ENCODE measurements at regions not wholly inside any gene's neighbourhood (a gene's known extent, or its start where the extent isn't known, plus 50 kb on each side); places are given as distances from the start of the nearest gene placed in this dataset.

DNA sequence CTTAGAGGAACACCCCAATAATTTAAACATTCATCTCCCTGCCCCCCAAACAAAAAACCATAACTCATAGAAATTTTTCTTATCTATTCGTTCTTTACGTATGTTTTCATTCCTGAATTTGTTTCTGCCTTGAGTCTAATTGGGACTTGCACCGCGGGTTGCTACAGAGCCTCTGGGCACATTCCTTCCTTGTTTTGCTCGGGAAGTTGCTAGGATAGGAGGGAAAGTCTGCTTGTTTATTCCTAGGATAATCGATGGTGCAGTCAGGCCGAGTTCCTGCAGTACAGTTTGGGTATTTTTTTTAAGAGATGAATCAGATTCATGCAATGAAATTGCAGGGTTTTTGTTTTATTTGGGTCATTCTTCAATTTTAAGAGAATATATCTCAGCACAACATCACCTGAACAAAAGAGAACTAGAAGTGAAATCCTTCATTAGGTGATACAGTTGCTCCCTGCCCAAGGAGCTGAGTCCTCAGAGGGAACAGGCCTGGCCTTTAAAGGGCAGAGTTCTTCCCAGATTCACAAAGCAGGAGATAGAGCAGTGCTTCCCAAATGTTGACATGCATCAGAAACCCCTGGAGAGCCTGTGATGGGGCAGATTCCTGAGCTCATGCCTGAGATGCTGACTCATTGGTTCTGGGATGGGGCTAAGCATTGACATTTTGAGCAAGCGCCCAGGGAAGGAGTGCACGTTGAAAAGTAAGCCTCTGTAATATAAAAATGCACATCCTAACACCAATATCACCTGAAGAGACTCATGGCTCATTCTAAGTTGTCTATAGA is 114.9 kb upstream of the FAM9B start:
- Histone ChIP-seq H3K79me2 (replicated peaks; ENCODE audit: insufficient read depth, low read length) (no peaks in the 10 kb centered on the region), H4K20me1 (ENCODE audit: insufficient read depth) (no peaks in the 10 kb centered on the region), H3K9me3 (ENCODE audit: low read length) (no peaks in the 10 kb centered on the region), H3K27me3 (ENCODE audit: insufficient read depth, low read depth, low read length) (no peaks in the 10 kb centered on the region), H3K36me3 (ENCODE audit: insufficient read depth, low read length) (no peaks in the 10 kb centered on the region), H3K27ac (ENCODE audit: low read length) (no peak overlapping the region), H3K4me3 (ENCODE audit: low read length) (no peak overlapping the region), H3K4me2 (ENCODE audit: low read length) (no peak overlapping the region), H3K9me2 (ENCODE audit: insufficient read depth, low read length) (no peaks in the 10 kb centered on the region), H3F3A (ENCODE audit: insufficient read depth, low read length, poor library complexity, severe bottlenecking) (no peaks in the 10 kb centered on the region), H2AFZ (ENCODE audit: low read depth, low read length) (no peak overlapping the region), H3K9ac (ENCODE audit: low read length) (no peak overlapping the region)
- TF ChIP-seq REST (IDR thresholded peaks at IDR 0.05; ENCODE audit: borderline replicate concordance) (no peak), POLR2AphosphoS5 (IDR thresholded peaks at IDR 0.05) (no peak), TAF1 (IDR thresholded peaks at IDR 0.05; ENCODE audit: low read depth) (no peak), SMC3 (conservative IDR thresholded peaks at IDR 0.05; ENCODE audit: poor library complexity) (no peak), EZH2 (IDR thresholded peaks at IDR 0.05; ENCODE audit: borderline replicate concordance, insufficient read depth, low read length, poor library complexity, severe bottlenecking) (no peak), MXI1 (conservative IDR thresholded peaks at IDR 0.05; ENCODE audit: poor library complexity, severe bottlenecking) (no peak), EP300 (conservative IDR thresholded peaks at IDR 0.05; ENCODE audit: poor library complexity, severe bottlenecking) (no peak), RAD21 (conservative IDR thresholded peaks at IDR 0.05) (no peak)
- TF ChIP-seq, protein P1, sequence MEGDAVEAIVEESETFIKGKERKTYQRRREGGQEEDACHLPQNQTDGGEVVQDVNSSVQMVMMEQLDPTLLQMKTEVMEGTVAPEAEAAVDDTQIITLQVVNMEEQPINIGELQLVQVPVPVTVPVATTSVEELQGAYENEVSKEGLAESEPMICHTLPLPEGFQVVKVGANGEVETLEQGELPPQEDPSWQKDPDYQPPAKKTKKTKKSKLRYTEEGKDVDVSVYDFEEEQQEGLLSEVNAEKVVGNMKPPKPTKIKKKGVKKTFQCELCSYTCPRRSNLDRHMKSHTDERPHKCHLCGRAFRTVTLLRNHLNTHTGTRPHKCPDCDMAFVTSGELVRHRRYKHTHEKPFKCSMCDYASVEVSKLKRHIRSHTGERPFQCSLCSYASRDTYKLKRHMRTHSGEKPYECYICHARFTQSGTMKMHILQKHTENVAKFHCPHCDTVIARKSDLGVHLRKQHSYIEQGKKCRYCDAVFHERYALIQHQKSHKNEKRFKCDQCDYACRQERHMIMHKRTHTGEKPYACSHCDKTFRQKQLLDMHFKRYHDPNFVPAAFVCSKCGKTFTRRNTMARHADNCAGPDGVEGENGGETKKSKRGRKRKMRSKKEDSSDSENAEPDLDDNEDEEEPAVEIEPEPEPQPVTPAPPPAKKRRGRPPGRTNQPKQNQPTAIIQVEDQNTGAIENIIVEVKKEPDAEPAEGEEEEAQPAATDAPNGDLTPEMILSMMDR (IDR thresholded peaks at IDR 0.05; ENCODE audit: poor library complexity, severe bottlenecking), result no peak

DNA sequence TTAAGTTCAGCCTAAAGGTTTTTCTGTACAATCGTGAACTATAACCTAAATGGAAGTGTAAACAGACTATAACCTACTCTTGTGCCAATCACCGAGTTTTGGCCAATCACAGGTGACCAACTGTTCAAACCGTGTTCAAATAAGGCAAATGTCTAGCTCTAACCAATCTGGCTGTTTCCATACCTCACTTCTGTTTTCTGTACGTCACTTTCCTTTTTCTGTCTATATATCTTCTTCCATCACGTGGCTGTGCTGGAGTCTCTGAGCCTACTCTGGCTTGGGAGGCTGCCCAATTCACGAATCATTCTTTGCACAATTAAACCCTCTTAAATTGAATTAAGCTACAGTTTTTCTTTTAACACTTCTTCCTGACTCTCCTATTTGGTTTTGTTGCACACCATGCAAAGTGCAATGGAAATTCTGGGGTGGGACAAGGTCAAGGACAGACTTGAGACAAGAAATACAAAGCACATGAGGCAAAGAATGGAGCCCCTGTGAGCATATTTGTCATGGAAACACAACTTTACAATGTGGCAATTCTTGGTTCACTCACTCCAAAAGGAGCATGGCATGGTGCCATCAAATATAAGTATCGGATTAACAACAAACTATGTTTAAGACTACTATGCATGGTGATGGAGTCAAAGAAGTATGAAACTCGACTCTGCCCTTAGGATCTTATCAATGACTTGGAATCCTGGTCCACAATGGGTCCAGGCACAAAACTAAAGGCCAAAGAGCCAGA is 115.7 kb upstream of the FAM9B start:
- Histone ChIP-seq H3K79me2 (replicated peaks; ENCODE audit: insufficient read depth, low read length) (no peaks in the 10 kb centered on the region), H2AFZ (ENCODE audit: low read depth, low read length) (no peak overlapping the region), H3K4me3 (ENCODE audit: low read length) (no peak overlapping the region), H3F3A (ENCODE audit: insufficient read depth, low read length, poor library complexity, severe bottlenecking) (no peaks in the 10 kb centered on the region), H3K27me3 (ENCODE audit: insufficient read depth, low read depth, low read length) (no peaks in the 10 kb centered on the region), H3K9ac (ENCODE audit: low read length) (no peak overlapping the region), H3K36me3 (ENCODE audit: insufficient read depth, low read length) (no peaks in the 10 kb centered on the region), H3K27ac (ENCODE audit: low read length) (no peak overlapping the region), H3K4me2 (ENCODE audit: low read length) (no peak overlapping the region), H4K20me1 (ENCODE audit: insufficient read depth) (no peaks in the 10 kb centered on the region), H3K9me3 (ENCODE audit: low read length) (no peaks in the 10 kb centered on the region), H3K9me2 (ENCODE audit: insufficient read depth, low read length) (no peaks in the 10 kb centered on the region)
- TF ChIP-seq RAD21 (conservative IDR thresholded peaks at IDR 0.05) (no peak), SMC3 (conservative IDR thresholded peaks at IDR 0.05; ENCODE audit: poor library complexity) (no peak), EZH2 (IDR thresholded peaks at IDR 0.05; ENCODE audit: borderline replicate concordance, insufficient read depth, low read length, poor library complexity, severe bottlenecking) (no peak), POLR2AphosphoS5 (IDR thresholded peaks at IDR 0.05) (no peak)
